ENCODE measurements at regions not wholly inside any gene's neighbourhood (a gene's known extent, or its start where the extent isn't known, plus 50 kb on each side); places are given as distances from the start of the nearest gene placed in this dataset.

DNA sequence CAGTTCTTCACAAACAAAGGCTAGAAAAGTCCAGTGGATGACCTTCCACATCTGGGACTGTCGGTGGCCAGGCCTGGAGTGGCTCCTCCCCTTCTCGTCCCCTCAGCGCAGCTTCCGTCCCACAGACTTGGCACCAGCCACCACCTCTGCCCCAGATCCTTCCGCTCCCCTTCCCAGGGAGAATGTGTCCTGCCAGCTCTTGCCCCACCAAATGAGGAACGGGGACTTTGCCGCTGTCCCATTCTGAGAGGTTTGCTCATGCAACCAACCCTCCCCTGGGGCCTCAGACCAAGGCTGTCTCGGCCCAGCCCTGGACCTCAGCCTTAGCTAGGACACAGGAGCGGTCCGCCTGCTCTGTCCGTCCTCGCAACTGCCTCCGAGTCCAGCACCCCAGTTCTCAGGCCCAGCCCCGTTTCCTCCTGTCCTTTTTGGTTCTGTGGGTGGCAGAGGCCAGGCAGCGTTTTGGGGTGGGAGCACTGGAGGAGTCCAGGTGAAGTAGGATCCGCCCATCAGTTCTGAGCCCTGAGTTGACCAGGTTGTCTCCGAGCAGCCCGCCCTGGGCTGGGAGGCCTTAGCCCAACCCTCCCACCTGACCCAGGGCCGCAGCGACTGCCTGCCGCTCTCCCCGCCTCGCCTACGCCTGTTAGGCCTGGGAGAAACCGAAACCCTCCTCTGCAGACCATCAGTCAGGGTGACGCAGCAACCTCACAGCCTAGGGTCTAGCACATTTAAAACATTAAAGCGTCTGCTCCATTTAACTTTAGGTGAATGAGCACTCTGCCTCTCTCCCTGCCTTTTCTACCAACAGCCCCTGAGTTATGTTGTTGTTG, 284.3 kb downstream of the FOXO1 start:
- no peak for DNase-seq (ENCODE audit: low read depth in 2 of 2)

DNA sequence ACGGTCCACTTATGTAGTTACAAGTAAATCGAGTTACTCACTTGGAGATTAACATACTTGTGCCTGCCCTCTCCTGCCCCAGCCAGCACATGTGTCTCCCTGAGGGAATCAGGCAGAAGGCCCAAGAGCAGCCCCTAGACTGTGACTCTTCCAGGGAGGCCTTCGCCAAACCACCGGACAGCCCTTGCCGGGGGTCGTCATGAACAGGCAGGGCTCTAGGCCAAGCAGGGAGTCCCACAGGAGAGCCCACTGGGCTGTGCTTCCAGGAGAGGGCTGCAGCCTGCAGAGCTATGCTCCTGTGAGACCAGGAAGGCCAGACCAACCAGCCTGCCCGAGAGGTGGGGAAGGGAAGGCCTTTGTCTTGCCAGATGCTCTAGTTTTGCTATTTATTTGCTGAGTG, 283.3 kb downstream of the FOXO1 start:
- H3K36me3 ChIP-seq (ENCODE audit: control insufficient read depth, insufficient read depth, low read length), result no peaks in the 10 kb centered on the region
- no peaks in the 10 kb centered on the region for H4K20me1 ChIP-seq (ENCODE audit: control insufficient read depth, extremely low read depth, insufficient read depth, low read length)
- no peak overlapping the region for H3K4me2 ChIP-seq (ENCODE audit: extremely low read depth, insufficient read depth, low read length)
- no peaks in the 10 kb centered on the region for H3K9me3 ChIP-seq (ENCODE audit: control insufficient read depth, insufficient read depth, low read depth, low read length)
- no peak overlapping the region for H3K27ac ChIP-seq (ENCODE audit: insufficient read depth, low read length)
- H3K9ac ChIP-seq (ENCODE audit: insufficient read depth, low read length), result no peak overlapping the region
- H3K4me3 ChIP-seq (replicated peaks in 1 of 4; ENCODE audit: control extremely low read depth in 1 of 4, insufficient read depth in 1 of 4, low read depth in 3 of 4, low read length in 4 of 4), result no peak overlapping the region
- H3K27me3 ChIP-seq (ENCODE audit: control insufficient read depth, insufficient read depth, low read length), result no peaks in the 10 kb centered on the region
- TF ChIP-seq, protein P1, sequence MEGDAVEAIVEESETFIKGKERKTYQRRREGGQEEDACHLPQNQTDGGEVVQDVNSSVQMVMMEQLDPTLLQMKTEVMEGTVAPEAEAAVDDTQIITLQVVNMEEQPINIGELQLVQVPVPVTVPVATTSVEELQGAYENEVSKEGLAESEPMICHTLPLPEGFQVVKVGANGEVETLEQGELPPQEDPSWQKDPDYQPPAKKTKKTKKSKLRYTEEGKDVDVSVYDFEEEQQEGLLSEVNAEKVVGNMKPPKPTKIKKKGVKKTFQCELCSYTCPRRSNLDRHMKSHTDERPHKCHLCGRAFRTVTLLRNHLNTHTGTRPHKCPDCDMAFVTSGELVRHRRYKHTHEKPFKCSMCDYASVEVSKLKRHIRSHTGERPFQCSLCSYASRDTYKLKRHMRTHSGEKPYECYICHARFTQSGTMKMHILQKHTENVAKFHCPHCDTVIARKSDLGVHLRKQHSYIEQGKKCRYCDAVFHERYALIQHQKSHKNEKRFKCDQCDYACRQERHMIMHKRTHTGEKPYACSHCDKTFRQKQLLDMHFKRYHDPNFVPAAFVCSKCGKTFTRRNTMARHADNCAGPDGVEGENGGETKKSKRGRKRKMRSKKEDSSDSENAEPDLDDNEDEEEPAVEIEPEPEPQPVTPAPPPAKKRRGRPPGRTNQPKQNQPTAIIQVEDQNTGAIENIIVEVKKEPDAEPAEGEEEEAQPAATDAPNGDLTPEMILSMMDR (conservative IDR thresholded peaks at IDR 0.05 in 1 of 2, IDR thresholded peaks at IDR 0.05 in 1 of 2; ENCODE audit: low read depth in 1 of 2, low read length in 2 of 2), result no peak
- no peak overlapping the region for H2AFZ ChIP-seq (ENCODE audit: low read length)
- DNase-seq (ENCODE audit: low read depth in 2 of 2), result no peak
- no peaks in the 10 kb centered on the region for H3K79me2 ChIP-seq (ENCODE audit: control insufficient read depth, insufficient read depth, low read length)
- no peaks in the 10 kb centered on the region for H3K4me1 ChIP-seq (ENCODE audit: control insufficient read depth, extremely low read depth, insufficient read depth, low read length)

More for the DNA sequence above, 284.3 kb downstream of the FOXO1 start:
- H3K4me1 ChIP-seq (ENCODE audit: control insufficient read depth, extremely low read depth, insufficient read depth, low read length), result no peaks in the 10 kb centered on the region
- no peaks in the 10 kb centered on the region for H3K9me3 ChIP-seq (ENCODE audit: control insufficient read depth, insufficient read depth, low read depth, low read length)
- no peak overlapping the region for H3K27ac ChIP-seq (ENCODE audit: insufficient read depth, low read length)
- H3K36me3 ChIP-seq (ENCODE audit: control insufficient read depth, insufficient read depth, low read length), result no peaks in the 10 kb centered on the region
- no peak overlapping the region for H3K9ac ChIP-seq (ENCODE audit: insufficient read depth, low read length)
- H3K4me2 ChIP-seq (ENCODE audit: extremely low read depth, insufficient read depth, low read length), result no peak overlapping the region
- no peaks in the 10 kb centered on the region for H3K27me3 ChIP-seq (ENCODE audit: control insufficient read depth, insufficient read depth, low read length)
- H3K79me2 ChIP-seq (ENCODE audit: control insufficient read depth, insufficient read depth, low read length), result no peaks in the 10 kb centered on the region
- H4K20me1 ChIP-seq (ENCODE audit: control insufficient read depth, extremely low read depth, insufficient read depth, low read length), result no peaks in the 10 kb centered on the region
- H3K4me3 ChIP-seq (replicated peaks in 1 of 4; ENCODE audit: control extremely low read depth in 1 of 4, insufficient read depth in 1 of 4, low read depth in 3 of 4, low read length in 4 of 4), result no peak overlapping the region
- TF ChIP-seq, protein P1 (conservative IDR thresholded peaks at IDR 0.05 in 1 of 2, IDR thresholded peaks at IDR 0.05 in 1 of 2; ENCODE audit: low read depth in 1 of 2, low read length in 2 of 2), result no peak
- no peak for TF ChIP-seq EZH2 (IDR thresholded peaks at IDR 0.05; ENCODE audit: low read length, missing control alignments)
- H2AFZ ChIP-seq (ENCODE audit: low read length), result no peak overlapping the region

DNA sequence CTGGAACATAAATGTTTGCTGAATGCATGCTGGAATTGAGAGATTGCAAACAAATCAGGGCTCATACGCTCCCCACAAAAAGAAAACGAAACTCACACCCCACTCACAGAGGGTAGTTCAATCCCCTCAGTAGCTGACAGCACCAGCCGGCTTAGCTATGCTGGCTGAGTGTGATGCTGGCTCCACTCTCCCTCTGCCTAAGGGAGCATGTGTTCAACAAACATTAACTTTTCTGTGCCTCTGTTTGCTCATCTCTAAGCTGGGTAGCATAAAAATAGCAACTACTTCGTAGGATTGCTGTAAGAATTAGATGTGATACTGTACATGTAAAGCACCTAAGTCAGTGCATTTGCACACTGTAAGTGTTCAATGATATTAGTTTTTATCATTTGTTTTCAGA, 282.6 kb downstream of the FOXO1 start:
- H3K27me3 ChIP-seq (ENCODE audit: control insufficient read depth, insufficient read depth, low read length), result no peaks in the 10 kb centered on the region

More for the DNA sequence above, 282.6 kb downstream of the FOXO1 start:
- no peaks in the 10 kb centered on the region for H4K20me1 ChIP-seq (ENCODE audit: control insufficient read depth, extremely low read depth, insufficient read depth, low read length)
- H3K4me1 ChIP-seq (ENCODE audit: control insufficient read depth, extremely low read depth, insufficient read depth, low read length), result peaks cover 3% of the 10 kb centered on the region
- no peak overlapping the region for H3K27ac ChIP-seq (ENCODE audit: insufficient read depth, low read length)
- no peaks in the 10 kb centered on the region for H3K79me2 ChIP-seq (ENCODE audit: control insufficient read depth, insufficient read depth, low read length)
- no peak overlapping the region for H2AFZ ChIP-seq (ENCODE audit: low read length)
- no peaks in the 10 kb centered on the region for H3K9me3 ChIP-seq (ENCODE audit: control insufficient read depth, insufficient read depth, low read depth, low read length)
- H3K36me3 ChIP-seq (ENCODE audit: control insufficient read depth, insufficient read depth, low read length), result no peaks in the 10 kb centered on the region
- no peak overlapping the region for H3K9ac ChIP-seq (ENCODE audit: insufficient read depth, low read length)
- no peak for DNase-seq (ENCODE audit: low read depth in 2 of 2)
- no peak overlapping the region for H3K4me3 ChIP-seq (replicated peaks in 1 of 4; ENCODE audit: control extremely low read depth in 1 of 4, insufficient read depth in 1 of 4, low read depth in 3 of 4, low read length in 4 of 4)
- H3K4me2 ChIP-seq (ENCODE audit: extremely low read depth, insufficient read depth, low read length), result no peak overlapping the region
- TF ChIP-seq EZH2 (IDR thresholded peaks at IDR 0.05; ENCODE audit: low read length, missing control alignments), result no peak
- TF ChIP-seq, protein P1 (conservative IDR thresholded peaks at IDR 0.05 in 1 of 2, IDR thresholded peaks at IDR 0.05 in 1 of 2; ENCODE audit: low read depth in 1 of 2, low read length in 2 of 2), result no peak

Measured in fibroblast of lung (primary cell).